ENCODE measurements at regions not wholly inside any gene's neighbourhood (a gene's known extent, or its start where the extent isn't known, plus 50 kb on each side); places are given as distances from the start of the nearest gene placed in this dataset.
"Not testable (repeated sequence)": the region's sequence is repeated elsewhere in the genome, so short reads cannot be mapped to it uniquely, and the experiment has no call there.

DNA sequence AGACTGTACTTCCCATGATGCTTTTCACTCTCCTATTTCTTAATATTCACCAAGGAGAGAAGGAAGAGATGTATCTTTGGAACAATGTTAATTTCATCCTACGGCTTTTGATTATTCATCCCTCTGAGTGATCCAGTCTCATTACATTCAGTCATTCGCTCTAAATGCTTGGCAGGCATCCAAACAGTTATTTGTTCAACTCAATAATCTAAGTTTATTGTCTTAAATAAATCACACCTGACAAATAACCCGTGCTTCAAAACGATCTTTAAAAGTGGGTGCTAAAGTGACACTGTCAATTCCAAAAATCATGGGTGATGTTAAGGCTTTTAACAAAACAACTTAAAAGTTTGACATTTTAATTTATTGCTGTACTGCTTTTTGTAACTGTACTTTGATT is 233.1 kb downstream of the RASEF start:
- DNase-seq (ENCODE audit: low read depth) = no peak
- TF ChIP-seq, protein P1, sequence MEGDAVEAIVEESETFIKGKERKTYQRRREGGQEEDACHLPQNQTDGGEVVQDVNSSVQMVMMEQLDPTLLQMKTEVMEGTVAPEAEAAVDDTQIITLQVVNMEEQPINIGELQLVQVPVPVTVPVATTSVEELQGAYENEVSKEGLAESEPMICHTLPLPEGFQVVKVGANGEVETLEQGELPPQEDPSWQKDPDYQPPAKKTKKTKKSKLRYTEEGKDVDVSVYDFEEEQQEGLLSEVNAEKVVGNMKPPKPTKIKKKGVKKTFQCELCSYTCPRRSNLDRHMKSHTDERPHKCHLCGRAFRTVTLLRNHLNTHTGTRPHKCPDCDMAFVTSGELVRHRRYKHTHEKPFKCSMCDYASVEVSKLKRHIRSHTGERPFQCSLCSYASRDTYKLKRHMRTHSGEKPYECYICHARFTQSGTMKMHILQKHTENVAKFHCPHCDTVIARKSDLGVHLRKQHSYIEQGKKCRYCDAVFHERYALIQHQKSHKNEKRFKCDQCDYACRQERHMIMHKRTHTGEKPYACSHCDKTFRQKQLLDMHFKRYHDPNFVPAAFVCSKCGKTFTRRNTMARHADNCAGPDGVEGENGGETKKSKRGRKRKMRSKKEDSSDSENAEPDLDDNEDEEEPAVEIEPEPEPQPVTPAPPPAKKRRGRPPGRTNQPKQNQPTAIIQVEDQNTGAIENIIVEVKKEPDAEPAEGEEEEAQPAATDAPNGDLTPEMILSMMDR (IDR thresholded peaks at IDR 0.05; ENCODE audit: insufficient read depth, low read depth, low read length) = no peak
- H3K4me3 ChIP-seq (ENCODE audit: low read depth, low read length) = no peak overlapping the region

- H3K4me3 ChIP-seq (ENCODE audit: low read depth, low read length) = no peak overlapping the region
- TF ChIP-seq, protein P1 (IDR thresholded peaks at IDR 0.05; ENCODE audit: insufficient read depth, low read depth, low read length) = no peak
- no peak for DNase-seq (ENCODE audit: low read depth)
Measured at GRCh38 chr9:82865524-82865923, 197.4 kb downstream of the RASEF start.

DNA sequence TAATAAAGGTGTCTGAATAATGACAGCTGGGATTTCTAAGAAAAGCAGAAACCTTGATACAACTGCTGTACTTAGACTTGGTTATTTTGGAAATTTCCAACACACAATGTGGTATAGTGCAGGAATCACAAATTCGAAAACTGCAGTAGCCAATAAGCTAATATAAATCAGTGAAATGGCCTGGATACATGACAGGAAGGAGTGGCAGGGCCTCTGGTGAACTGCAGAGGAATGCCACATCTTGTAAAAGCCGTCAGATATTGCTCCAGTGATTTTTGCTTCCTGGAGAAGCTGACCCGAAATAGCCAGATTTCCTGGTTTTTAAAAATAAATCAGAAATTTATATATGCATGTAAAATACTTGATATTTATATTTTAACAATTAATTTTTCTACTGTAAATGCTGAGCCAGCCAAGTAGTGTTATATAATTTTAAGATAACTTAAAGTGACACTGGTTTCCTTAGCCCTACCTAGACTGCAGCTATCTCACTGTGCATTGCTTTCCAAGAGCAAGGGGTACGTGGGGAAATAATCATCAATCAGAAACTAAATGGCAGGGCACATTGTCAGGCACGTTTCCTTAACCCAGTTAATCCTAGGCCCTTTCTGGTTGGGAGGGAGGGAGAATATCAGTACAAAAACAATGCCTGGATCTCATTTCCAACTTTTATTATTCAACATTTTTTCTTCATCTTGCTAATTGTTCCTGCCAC is 182.4 kb downstream of the RASEF start:
- DNase-seq (ENCODE audit: low read depth) = no peak
- H3K4me3 ChIP-seq (ENCODE audit: low read depth, low read length) = no peak overlapping the region
- TF ChIP-seq, protein P1 (IDR thresholded peaks at IDR 0.05; ENCODE audit: insufficient read depth, low read depth, low read length) = no peak

GRCh38 chr9:82882138-82882537 is 180.8 kb downstream of the RASEF start:
- no peak overlapping the region for H3K4me3 ChIP-seq (ENCODE audit: low read depth, low read length)
- no peak for DNase-seq (ENCODE audit: low read depth)
- TF ChIP-seq, protein P1 (IDR thresholded peaks at IDR 0.05; ENCODE audit: insufficient read depth, low read depth, low read length) = no peak

DNA sequence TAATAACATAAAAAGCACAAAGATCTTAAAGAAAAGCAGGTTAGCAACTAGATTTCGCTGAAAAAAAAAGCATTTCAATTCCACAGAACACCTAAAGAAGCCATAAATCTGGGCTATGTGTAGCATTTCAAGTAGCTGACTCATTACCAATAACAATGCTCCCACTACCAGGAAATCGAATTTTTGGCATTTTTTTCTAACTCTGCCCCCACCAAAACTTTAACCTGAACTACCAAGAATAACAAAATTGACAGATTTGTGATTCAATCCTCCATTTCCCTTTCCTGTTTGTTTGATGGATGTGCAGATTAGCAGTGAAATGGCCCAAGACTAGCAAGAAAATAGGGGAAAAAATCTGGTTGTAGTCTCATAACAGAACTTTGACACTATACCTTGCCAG is 180.2 kb downstream of the RASEF start:
- TF ChIP-seq, protein P1 (IDR thresholded peaks at IDR 0.05; ENCODE audit: insufficient read depth, low read depth, low read length) = no peak
- no peak for DNase-seq (ENCODE audit: low read depth)

DNA sequence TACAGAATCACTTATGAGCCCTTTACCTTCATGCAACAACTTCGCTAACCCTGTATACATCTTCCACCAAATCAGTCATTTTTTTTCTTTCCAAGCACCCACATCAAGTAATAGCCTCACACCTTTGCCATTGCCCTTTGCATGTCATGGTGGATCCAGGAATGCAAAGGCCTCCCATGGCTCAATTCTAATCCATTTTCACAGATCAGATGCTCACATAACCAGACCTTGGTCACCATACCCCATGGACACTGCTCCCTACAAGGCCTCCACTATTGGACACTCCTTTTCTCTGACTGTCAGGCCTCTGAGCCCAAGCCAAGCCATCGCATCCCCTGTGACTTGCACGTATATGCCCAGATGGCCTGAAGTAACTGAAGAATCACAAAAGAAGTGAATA is 179.5 kb downstream of the RASEF start:
- TF ChIP-seq, protein P1 (IDR thresholded peaks at IDR 0.05; ENCODE audit: insufficient read depth, low read depth, low read length) = no peak
- DNase-seq (ENCODE audit: low read depth) = no peak
- H3K4me3 ChIP-seq (ENCODE audit: low read depth, low read length) = no peak overlapping the region

More for the DNA sequence above, 180.2 kb downstream of the RASEF start:
- H3K4me3 ChIP-seq (ENCODE audit: low read depth, low read length) = no peak overlapping the region

- H3K4me3 ChIP-seq (ENCODE audit: low read depth, low read length); DNase-seq (ENCODE audit: low read depth): not testable (repeated sequence)
Measured at GRCh38 chr9:82883974-82884373, 179.0 kb downstream of the RASEF start.

Data from fibroblast of villous mesenchyme (primary cell).